Caki2 (cell line): ENCODE measurements at regions not wholly inside any gene's neighbourhood (a gene's known extent, or its start where the extent isn't known, plus 50 kb on each side); places are given as distances from the start of the nearest gene placed in this dataset.
A peak's percentile ranks its signal among the peaks of the same experiment; 100 is the strongest.

Experiments
- DNase-seq: peaks from one replicate; pipeline ENCODE4 v3.0.0-alpha.2; 2015; ENCODE audit warnings: low read depth
- in situ Hi-C: cut with HindIII; loops from 2 replicates; pipeline ENCODE4 v1.10.0; 2016; ENCODE audit warnings: low sequenced_read_pairs, low pct_unique_long_range_greater_than_20kb, mixed read lengths

DNA sequence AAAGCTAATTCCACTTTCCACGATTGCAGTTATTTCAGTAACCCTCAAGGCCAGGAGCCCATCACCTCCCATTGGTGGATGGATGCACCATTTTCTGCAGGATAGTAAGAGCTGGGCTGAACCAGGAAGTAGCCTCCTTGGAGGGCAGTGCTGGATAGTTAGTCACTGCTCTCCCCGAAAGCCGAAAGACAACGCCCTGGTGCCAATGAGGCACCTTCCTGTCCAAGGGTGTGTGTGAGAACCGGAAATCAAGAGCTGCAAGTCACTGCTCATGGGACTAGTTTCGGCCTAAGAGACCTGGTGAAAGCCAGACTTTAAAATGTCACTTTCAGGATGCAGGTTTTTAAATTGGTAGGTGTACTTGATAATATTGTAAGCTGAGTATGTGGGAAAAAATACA is 203.8 kb upstream of the HS3ST1 start:
- no peak for DNase-seq
- in situ Hi-C loops, result no loop called here

GRCh38 chr4:11632025-11632424 is 203.3 kb upstream of the HS3ST1 start:
- in situ Hi-C loops, result no loop called here
- DNase-seq, result no peak

DNA sequence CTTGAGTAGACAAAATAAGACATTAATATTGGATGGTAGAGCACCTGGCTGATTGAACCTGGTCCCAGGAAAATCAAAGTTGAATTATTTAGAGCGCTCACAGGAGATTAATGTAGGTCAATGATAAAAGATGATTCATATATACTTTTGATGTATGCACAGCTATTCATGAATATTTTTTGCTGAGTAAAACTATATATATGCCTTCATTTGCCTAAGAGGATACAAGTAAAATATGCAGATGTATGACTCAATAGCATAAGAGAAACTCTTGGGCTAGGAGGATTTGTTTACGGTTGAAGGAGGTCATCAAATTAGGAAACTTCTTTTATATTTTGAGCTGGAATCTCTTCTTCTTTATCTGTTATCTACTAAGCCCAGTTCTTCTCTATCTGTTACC is 202.7 kb upstream of the HS3ST1 start:
- in situ Hi-C loops, result no loop called here
- DNase-seq, result no peak

GRCh38 chr4:11628093-11628725 is 199.5 kb upstream of the HS3ST1 start:
- peak; percentile 33 for DNase-seq
- in situ Hi-C loops, result no loop called here

DNA sequence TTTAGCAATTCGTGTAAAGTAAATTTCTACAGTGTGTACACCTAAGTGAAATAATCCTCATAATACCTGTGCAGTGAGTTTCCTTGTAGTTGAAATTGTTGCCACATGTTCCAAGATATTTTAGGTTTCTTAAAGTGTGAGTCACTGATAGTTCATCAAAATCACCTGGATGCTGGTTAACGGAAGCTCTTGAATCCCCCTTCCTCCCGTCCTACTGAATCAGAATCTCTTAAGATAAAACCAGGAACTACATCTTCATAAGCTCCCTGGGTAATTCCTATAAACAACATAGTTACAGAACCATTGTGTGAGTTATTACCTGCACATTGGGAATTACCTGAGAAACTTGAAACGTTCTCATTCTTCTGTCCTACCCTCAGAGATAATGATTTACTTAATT is 197.4 kb upstream of the HS3ST1 start:
- DNase-seq, result no peak
- in situ Hi-C loops, result no loop called here

DNA sequence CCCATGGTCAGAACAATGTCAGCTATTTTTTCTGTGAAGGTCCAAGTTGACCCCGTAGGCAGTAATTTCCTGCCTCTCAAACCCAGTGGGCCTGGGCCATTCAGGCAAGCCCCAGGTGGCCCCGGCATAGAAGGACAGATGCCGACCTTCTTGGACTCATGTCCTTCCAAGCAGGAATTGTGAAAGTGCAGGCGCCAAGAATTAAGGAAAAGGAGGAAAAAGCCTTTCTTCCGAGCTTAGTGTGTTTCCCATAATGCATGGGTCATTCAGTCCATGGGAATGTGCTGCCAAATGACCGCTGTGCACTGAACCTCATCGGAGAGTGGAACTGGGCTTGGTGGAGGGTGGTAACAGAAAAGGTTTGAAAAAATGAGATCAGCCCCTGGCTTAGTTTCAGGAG is 196.5 kb upstream of the HS3ST1 start:
- peak; percentile 28 for DNase-seq
- in situ Hi-C loops, result no loop called here

- DNase-seq, result no peak
- in situ Hi-C loops, result no loop called here
These were observed 195.7 kb upstream of the HS3ST1 start for GRCh38 chr4:11624370-11624769.

- in situ Hi-C loops, result no loop called here
- no peak for DNase-seq
These were observed 195.0 kb upstream of the HS3ST1 start for GRCh38 chr4:11623726-11624037.

DNA sequence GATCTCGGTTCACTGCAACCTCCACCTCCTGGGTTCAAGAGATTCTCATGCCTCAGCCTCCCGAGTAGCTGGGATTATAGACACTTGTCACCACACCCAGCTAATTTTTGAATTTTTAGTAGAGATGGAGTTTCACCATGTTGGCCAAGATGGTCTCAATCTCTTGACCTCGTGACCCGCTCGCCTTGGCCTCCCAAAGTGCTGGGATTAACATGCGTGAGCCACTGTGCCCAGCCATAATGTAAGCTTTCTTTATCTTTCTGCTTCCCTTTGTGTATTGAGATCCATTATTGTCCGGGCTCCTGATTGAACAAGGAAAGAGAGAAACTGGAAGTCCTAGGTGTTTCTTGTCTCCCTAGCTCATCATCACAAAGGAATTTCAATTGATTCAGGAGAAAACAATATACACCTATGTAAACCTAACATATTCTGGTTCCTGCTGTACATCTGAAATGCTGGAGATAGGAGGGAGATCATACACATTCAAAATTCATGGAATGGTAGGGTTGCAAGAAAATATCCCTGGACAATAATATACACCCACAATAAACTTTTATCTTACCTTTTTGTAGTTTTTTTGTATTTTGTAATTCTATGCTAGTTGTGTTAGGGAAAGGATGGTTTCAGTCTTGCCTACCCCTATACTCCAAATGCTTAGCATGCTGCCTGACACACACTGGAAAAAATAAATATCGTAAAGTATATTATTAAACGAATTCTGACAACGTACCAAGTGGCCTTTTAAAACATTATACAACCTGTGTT is 194.4 kb upstream of the HS3ST1 start:
- DNase-seq, result no peak
- in situ Hi-C loops, result no loop called here

DNA sequence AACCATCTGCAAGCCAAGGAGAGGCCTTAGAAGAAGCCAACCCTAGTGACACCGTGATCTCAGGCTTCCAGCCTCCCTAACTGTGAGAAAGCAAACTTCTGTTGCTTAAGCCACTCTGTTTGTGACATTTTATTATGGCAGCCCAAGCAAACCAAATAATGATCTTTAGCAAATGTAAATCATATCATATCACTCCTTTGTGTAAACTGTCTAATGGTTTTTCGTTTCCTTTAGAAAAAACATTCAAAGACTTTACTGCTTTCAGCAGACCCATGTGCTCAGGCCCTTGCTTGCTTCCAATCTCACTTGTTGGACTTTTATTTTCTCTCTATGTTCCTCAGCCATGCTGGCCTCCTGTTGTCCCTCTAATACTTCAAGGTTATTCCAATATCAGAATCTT is 192.2 kb upstream of the HS3ST1 start:
- in situ Hi-C loops, result no loop called here
- no peak for DNase-seq

- DNase-seq, result peak; percentile 46
- in situ Hi-C loops, result no loop called here
These were observed 190.1 kb upstream of the HS3ST1 start for GRCh38 chr4:11618666-11619282.

GRCh38 chr4:11616856-11617255 is 188.2 kb upstream of the HS3ST1 start:
- in situ Hi-C loops, result no loop called here
- no peak for DNase-seq

- in situ Hi-C loops, result no loop called here
These were observed 186.9 kb upstream of the HS3ST1 start for GRCh38 chr4:11615601-11616000.

GRCh38 chr4:11614426-11614825 is 185.7 kb upstream of the HS3ST1 start:
- peak; percentile 47 for DNase-seq
- in situ Hi-C loops, result no loop called here

More at GRCh38 chr4:11615601-11616000, 186.9 kb upstream of the HS3ST1 start:
- no peak for DNase-seq

DNA sequence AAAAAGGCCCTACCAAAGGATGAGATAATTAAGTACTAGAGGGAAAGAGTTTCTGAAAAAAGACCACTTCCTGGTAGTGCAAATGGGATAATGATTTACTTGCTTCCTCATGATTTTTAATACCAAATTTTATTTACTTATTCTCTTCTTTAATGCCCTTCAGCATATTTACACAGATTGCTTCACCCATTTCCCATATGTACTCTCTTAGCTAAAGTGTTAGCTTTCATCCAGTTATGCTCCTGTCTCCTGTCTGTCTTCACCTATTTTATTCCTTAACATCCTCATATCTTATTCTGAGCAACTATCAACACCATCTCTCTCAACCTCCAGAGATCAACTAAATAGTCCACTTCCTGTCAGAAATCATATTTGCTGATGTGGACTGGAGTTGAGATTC is 183.2 kb upstream of the HS3ST1 start:
- in situ Hi-C loops, result no loop called here
- no peak for DNase-seq

DNA sequence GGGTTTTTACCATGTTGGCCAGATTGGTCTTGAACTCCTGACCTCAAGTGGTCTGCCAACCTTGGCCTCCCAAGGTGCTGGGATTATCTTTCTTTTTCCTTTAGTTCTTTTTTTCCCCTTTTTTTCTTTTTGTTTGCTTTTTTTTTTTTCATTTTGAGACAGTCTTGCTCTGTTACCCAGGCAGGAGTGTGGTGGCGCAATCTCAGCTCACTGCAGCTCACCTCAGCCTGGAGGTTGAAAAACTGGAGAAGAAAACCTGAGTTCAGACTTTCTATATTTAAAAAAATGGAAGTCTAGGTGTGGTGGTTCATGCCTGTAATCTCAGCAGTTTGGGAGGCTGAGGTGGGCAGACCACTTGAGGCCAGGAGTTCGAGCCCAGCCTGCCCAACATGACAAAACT is 181.1 kb upstream of the HS3ST1 start:
- in situ Hi-C loops, result no loop called here
- no peak for DNase-seq

GRCh38 chr4:11608992-11609391 is 180.3 kb upstream of the HS3ST1 start:
- DNase-seq, result no peak
- in situ Hi-C loops, result no loop called here

DNA sequence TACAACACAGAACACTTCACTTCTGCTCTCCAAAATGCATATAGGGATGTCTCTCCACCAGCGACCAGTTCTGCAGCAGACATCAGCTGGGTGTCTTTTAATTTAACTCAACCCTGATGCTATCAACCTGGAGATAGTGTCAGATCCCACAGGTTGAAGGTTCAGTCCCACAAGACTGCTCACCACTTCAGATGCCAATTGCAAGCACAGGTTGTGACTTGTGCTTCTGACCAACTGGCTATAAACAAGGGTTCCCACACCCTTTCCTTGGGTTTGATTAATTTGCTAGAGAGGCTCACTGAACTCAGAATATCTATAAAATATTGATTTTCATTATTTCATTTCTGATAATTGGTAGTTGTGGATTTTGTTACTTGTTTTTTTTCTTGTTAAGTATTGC is 177.4 kb upstream of the HS3ST1 start:
- no peak for DNase-seq
- in situ Hi-C loops, result no loop called here

DNA sequence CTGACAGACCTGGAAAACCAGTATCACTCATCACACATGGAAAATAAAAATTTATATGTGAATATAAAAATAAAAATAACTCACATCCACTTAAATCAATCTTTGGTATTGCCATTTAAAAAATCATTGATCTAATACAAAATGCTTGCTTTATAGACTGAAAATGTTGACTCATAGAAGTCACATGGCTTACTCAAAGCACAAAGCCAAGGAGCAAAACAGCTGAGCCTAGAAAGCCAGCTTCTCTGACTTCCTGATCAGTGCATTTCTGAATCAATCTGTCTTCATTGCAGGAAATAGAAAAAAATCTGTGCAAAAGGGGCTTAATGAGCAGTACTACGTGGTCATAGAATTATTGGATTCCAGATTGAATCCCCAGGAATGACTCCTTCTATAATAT is 176.9 kb upstream of the HS3ST1 start:
- DNase-seq, result no peak
- in situ Hi-C loops, result no loop called here

- in situ Hi-C loops, result no loop called here
These were observed 176.1 kb upstream of the HS3ST1 start for GRCh38 chr4:11604821-11605220.

More at GRCh38 chr4:11604821-11605220, 176.1 kb upstream of the HS3ST1 start:
- DNase-seq, result no peak
